ENCODE measurements at regions not wholly inside any gene's neighbourhood (a gene's known extent, or its start where the extent isn't known, plus 50 kb on each side); places are given as distances from the start of the nearest gene placed in this dataset.

GRCh38 chr6:147930745-147931144, 411.9 kb upstream of the SASH1 start:
- TF ChIP-seq CTCF (IDR thresholded peaks at IDR 0.05; ENCODE audit: borderline replicate concordance, extremely low read depth, low read length, poor library complexity, severe bottlenecking), result no peak
- TF ChIP-seq EZH2 (IDR thresholded peaks at IDR 0.05; ENCODE audit: borderline replicate concordance, low read depth, low read length, severe bottlenecking), result no peak
